Smooth muscle cell (in vitro differentiated cells): ENCODE measurements at regions not wholly inside any gene's neighbourhood (a gene's known extent, or its start where the extent isn't known, plus 50 kb on each side); places are given as distances from the start of the nearest gene placed in this dataset.

Experiments used
- DNase-seq: peaks from one replicate; lab custom pipeline; 2025; ENCODE audit not compliant: unreplicated experiment; lab: John Stamatoyannopoulos, UW
- H2AFZ ChIP-seq: fragments of 200-600 bp; sonication (generic); 2 replicates; pipeline ENCODE4 v1.6.0; 2016; ENCODE audit warnings: antibody characterized with exemption, low read depth, mild to moderate bottlenecking
- H3F3A ChIP-seq: fragments of 200-600 bp; sonication (generic); 2 replicates; pipeline ENCODE4 v1.6.0; 2017; ENCODE audit warnings: antibody characterized with exemption, low read depth
- H3K27ac ChIP-seq: fragments of 200-600 bp; sonication (generic); 2 replicates; pipeline ENCODE4 v1.5.1; 2016; ENCODE audit warnings: low read depth, mild to moderate bottlenecking
- H3K27me3 ChIP-seq: fragments of 200-600 bp; sonication (generic); 2 replicates; pipeline ENCODE4 v1.6.1; 2016; ENCODE audit warnings: low read depth, mild to moderate bottlenecking
- H3K36me3 ChIP-seq: fragments of 200-600 bp; sonication (generic); 2 replicates; pipeline ENCODE4 v1.5.1; 2016; ENCODE audit warnings: low read depth
- H3K4me1 ChIP-seq: fragments of 200-600 bp; sonication (generic); 2 replicates; pipeline ENCODE4 v1.5.1; 2016; ENCODE audit warnings: low read depth
- H3K4me2 ChIP-seq: fragments of 200-600 bp; sonication (generic); 2 replicates; pipeline ENCODE4 v1.6.0; 2016; ENCODE audit warnings: mild to moderate bottlenecking
- H3K4me3 ChIP-seq: fragments of 200-600 bp; sonication (generic); 2 replicates; pipeline ENCODE4 v1.5.1; 2016; ENCODE audit warnings: mild to moderate bottlenecking
- H3K79me2 ChIP-seq: fragments of 200-600 bp; sonication (generic); 2 replicates; pipeline ENCODE4 v1.6.0; 2016; ENCODE audit warnings: low read depth, mild to moderate bottlenecking
- H3K9ac ChIP-seq: fragments of 200-600 bp; sonication (generic); 2 replicates; pipeline ENCODE4 v1.6.0; 2016; ENCODE audit warnings: low read depth
- H3K9me3 ChIP-seq: fragments of 200-600 bp; sonication (generic); replicated peaks from 2 replicates; pipeline ENCODE4 v1.5.1; 2016; ENCODE audit warnings: low read depth
- H4K20me1 ChIP-seq: fragments of 200-600 bp; sonication (generic); 2 replicates; pipeline ENCODE4 v1.6.0; 2016; ENCODE audit warnings: low read depth
- CTCF ChIP-seq: fragments of 200-600 bp; sonication (generic); IDR thresholded peaks from 2 replicates; pipeline ENCODE4 v1.5.1; 2017; ENCODE audit warnings: borderline replicate concordance, mild to moderate bottlenecking, antibody characterized with exemption; ENCODE audit not compliant: insufficient read depth, poor library complexity, severe bottlenecking
- WGBS: methylation state at CpG from one replicate; pipeline ENCODE4 v1.1.7; 2016; ENCODE audit warnings: low lambda C conversion rate; 5-methylcytosine and 5-hydroxymethylcytosine counted together

- Histone ChIP-seq H3K4me1 (no peaks in the 10 kb centered on the region), H3K27me3 (no peaks in the 10 kb centered on the region), H4K20me1 (no peaks in the 10 kb centered on the region), H3K79me2 (no peaks in the 10 kb centered on the region), H3K9me3 (no peaks in the 10 kb centered on the region), H3K4me3 (no peak overlapping the region), H3K36me3 (no peaks in the 10 kb centered on the region), H3F3A (no peaks in the 10 kb centered on the region), H3K27ac (no peak overlapping the region), H2AFZ (no peak overlapping the region), H3K9ac (no peak overlapping the region), H3K4me2 (no peak overlapping the region)
- DNase-seq: no peak
- 95% methylated on average over 4 of the region's 4 CpGs for WGBS
- TF ChIP-seq CTCF: no peak
Observed at GRCh38 chr6:109302176-109302575, 80.1 kb downstream of the CD164 start.

- H3K27ac ChIP-seq: no peak overlapping the region
- no peak overlapping the region for H3K9ac ChIP-seq
- no peaks in the 10 kb centered on the region for H3K4me1 ChIP-seq
- H3K36me3 ChIP-seq: no peaks in the 10 kb centered on the region
- no peaks in the 10 kb centered on the region for H3K79me2 ChIP-seq
- H4K20me1 ChIP-seq: no peaks in the 10 kb centered on the region
- no peak overlapping the region for H3K4me3 ChIP-seq
- no peak for DNase-seq
- no peaks in the 10 kb centered on the region for H3K9me3 ChIP-seq
- H3K27me3 ChIP-seq: no peaks in the 10 kb centered on the region
- 88% methylated on average over 2 of the region's 2 CpGs for WGBS
- H3F3A ChIP-seq: no peaks in the 10 kb centered on the region
- no peak overlapping the region for H2AFZ ChIP-seq
- no peak for TF ChIP-seq CTCF
- no peak overlapping the region for H3K4me2 ChIP-seq
Observed at GRCh38 chr6:109301418-109301817, 80.8 kb downstream of the CD164 start.

- no peaks in the 10 kb centered on the region for H3K79me2 ChIP-seq
- no peaks in the 10 kb centered on the region for H3F3A ChIP-seq
- H3K9me3 ChIP-seq: no peaks in the 10 kb centered on the region
- no peak for TF ChIP-seq CTCF
- WGBS: 91% methylated on average over 1 of the region's 1 CpG
- no peak overlapping the region for H3K27ac ChIP-seq
- H3K4me2 ChIP-seq: no peak overlapping the region
- no peaks in the 10 kb centered on the region for H3K27me3 ChIP-seq
- no peaks in the 10 kb centered on the region for H4K20me1 ChIP-seq
- H3K4me1 ChIP-seq: no peaks in the 10 kb centered on the region
- no peak overlapping the region for H2AFZ ChIP-seq
- DNase-seq: no peak
- no peaks in the 10 kb centered on the region for H3K36me3 ChIP-seq
- no peak overlapping the region for H3K4me3 ChIP-seq
- H3K9ac ChIP-seq: no peak overlapping the region
Observed at GRCh38 chr6:109300874-109301273, 81.4 kb downstream of the CD164 start.

DNA sequence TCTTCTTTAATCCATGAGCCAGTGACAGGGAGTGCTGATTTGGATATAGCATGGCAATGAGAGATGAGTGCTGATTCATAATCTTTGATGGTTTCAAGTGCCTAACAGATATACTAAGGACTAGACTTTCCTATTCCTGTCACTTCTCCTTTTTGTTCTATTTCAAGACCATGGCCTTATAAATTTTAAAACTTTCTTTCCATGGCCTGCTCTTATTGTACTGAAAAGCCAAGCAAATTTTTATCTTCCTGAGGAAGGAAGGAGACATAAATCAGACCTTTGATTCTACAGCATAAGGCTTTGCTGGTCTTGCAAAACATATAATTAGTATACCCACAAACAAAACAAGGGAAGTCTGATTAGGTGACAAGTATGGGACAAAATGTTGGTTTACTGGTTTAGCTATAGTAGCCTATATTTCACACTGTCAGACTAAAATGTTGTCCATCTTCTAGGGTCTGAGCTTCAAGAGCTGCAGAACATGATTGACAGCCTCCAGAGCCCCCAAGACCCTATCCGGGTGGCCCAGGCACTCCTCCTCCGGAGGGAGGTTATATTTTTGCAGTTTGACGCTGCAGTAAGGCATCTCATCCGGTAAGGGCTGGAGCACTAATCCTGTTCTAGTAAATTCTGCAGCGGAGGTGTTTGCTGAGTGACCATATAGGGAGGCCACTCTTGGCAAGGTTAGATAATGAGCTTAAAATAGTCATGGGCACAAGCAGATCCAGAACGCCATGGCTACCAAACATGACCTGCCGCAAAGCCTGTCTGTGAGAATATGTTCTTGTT, 82.3 kb downstream of the CD164 start:
- DNase-seq: no peak
- Histone ChIP-seq H3K27me3 (no peaks in the 10 kb centered on the region), H3K36me3 (no peaks in the 10 kb centered on the region), H4K20me1 (no peaks in the 10 kb centered on the region), H3K9me3 (no peaks in the 10 kb centered on the region), H3F3A (no peaks in the 10 kb centered on the region), H3K4me2 (no peak overlapping the region), H3K79me2 (no peaks in the 10 kb centered on the region), H3K9ac (no peak overlapping the region), H3K4me1 (no peaks in the 10 kb centered on the region), H3K27ac (no peak overlapping the region), H2AFZ (no peak overlapping the region), H3K4me3 (no peak overlapping the region)
- WGBS: 69% methylated on average over 7 of the region's 7 CpGs
- TF ChIP-seq CTCF: no peak
